ENCODE measurements at regions not wholly inside any gene's neighbourhood (a gene's known extent, or its start where the extent isn't known, plus 50 kb on each side); places are given as distances from the start of the nearest gene placed in this dataset.
"Not testable (repeated sequence)": the region's sequence is repeated elsewhere in the genome, so short reads cannot be mapped to it uniquely, and the experiment has no call there.

DNA sequence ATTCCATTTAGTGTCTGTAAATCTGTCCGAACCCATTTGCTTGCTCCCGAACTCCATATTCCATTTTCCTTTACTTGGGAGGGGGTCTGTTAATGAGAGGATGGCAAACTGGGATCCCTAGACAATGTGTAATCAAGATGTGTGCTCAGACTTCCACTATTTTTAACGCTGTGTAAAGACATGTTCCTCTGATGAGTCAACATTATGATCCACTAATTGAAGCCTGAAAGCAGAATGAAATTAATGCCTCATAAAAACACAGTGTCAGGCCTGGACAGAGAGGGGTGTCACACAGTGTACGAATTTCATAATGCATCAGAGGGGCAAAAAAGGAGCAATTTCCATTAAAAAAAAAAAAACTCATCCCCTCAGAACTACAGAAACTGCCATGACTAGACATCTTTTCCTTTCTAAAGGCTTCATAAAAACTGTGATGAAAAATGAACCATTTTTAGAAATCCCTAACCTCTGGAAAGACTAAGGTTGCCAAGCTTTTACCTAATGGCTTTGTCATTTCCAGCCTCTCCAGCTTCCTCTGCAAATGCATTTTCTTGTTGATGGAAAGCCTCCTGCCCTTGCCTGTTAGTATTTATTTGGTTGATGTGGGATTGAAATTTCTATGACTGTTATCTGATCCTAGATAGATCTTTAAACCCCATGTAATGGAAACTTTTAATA lies 209.2 kb upstream of the DCC start:
- no peak for DNase-seq (ENCODE audit: extremely low read depth, low read depth, low spot score)

- DNase-seq (ENCODE audit: extremely low read depth, low read depth, low spot score), result no peak
Observed at GRCh38 chr18:52131845-52132244, 208.2 kb upstream of the DCC start.

GRCh38 chr18:52136532-52136931 lies 203.5 kb upstream of the DCC start:
- DNase-seq (ENCODE audit: extremely low read depth, low read depth, low spot score), result no peak

- no peak for DNase-seq (ENCODE audit: extremely low read depth, low read depth, low spot score)
Observed at GRCh38 chr18:52140986-52141385, 199.0 kb upstream of the DCC start.

- DNase-seq (ENCODE audit: extremely low read depth, low read depth, low spot score), result no peak
Observed at GRCh38 chr18:52150050-52150449, 189.9 kb upstream of the DCC start.

DNA sequence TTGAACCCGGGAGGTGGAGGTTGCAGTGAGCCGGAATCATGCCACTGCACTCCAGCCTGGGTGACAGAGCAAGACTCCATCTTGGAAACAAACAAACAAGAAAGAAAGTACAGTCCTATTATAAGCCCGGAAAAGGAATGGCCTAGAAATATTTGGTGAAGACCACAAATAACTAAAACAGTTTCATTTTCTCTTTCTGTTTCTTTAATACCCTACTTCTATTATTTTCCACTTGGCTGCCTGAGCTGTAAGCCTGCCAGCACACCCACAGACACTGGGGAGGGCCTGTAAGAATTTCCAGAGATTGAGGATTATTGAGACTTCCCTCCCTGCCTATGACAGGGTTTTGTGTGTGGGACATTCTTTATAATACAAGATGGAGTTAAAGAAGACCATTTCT lies 188.0 kb upstream of the DCC start:
- DNase-seq (ENCODE audit: extremely low read depth, low read depth, low spot score), result no peak

DNA sequence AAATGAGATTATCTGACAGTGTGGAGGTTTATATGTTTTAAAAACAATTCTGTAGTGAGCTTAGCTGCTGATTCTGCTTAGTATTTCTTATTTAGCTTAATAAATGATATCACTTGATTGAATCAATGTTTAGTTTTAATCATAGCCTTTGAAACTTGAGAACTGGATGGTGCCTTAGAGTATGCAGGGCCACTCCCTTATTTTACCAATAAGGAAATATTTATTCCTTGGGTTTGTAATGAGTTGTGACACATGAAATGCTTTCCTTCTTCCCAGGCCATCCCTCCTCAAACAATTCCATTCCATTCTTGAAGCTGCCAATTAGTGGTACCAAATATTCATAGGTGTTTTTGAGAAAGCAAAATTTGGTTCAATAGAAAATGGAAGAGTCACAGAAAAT lies 183.8 kb upstream of the DCC start:
- no peak for DNase-seq (ENCODE audit: extremely low read depth, low read depth, low spot score)

DNA sequence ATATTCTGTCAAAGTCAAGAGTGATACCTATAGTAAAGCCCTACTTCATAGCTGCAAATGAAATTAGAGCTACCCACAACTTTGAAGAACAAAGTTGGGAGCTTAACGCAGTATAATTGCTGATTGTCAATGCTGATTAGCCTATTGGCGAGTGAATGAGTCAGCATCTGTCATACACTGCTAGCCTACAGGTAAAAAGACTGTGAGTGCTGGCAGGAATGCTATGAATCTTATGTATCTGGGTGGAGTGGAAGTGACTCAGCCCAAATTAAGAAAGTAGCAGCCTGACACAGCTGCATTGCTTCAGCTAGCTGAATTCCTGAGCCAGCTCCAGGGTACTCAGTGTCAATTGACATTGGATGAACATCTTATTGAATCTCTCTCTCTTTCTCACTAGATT lies 179.4 kb upstream of the DCC start:
- DNase-seq (ENCODE audit: extremely low read depth, low read depth, low spot score), result no peak

DNA sequence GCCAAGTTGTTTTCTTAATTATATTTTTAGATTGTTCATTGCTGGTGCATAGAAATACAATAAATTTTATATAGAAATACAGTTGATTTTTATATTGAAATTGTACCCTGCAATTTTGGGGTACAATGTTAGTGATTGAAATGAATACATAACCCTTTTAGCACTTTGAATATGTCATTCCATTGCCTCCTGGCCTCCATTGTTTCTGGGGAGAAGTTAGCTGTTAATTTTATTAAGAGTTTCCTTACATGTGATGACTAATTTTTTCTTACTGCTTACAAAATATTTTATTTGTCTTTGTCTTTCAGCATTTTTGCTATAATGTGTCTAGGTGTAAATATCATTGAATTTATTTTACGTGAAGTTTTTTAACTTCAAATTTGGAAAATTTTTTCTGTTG lies 176.5 kb upstream of the DCC start:
- no peak for DNase-seq (ENCODE audit: extremely low read depth, low read depth, low spot score)

- not testable (repeated sequence) for DNase-seq (ENCODE audit: extremely low read depth, low read depth, low spot score)
Observed at GRCh38 chr18:52168131-52168530, 171.9 kb upstream of the DCC start.

GRCh38 chr18:52174220-52174619 lies 165.8 kb upstream of the DCC start:
- no peak for DNase-seq (ENCODE audit: extremely low read depth, low read depth, low spot score)

GRCh38 chr18:52175406-52175805 lies 164.6 kb upstream of the DCC start:
- no peak for DNase-seq (ENCODE audit: extremely low read depth, low read depth, low spot score)

- no peak for DNase-seq (ENCODE audit: extremely low read depth, low read depth, low spot score)
Observed at GRCh38 chr18:52183107-52183506, 156.9 kb upstream of the DCC start.

DNA sequence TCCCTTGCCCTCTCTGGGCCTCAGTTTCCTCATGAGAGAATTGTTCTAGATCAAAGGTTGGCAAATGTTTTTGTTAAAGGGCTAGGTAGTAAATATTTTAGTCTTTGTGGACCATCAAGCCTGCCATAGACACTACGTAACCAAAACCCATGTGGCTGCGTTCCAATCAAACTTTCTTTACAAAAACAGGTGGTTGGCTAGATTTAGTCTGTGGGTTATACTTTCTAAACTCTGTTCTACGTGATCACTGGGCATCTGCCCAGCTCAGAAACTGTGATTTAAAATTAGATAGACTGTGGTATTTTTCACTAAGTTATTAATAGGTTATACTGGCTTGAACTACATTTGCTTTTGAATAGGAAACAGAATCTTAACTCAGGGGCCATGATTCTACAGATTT lies 149.8 kb upstream of the DCC start:
- no peak for DNase-seq (ENCODE audit: extremely low read depth, low read depth, low spot score)

DNA sequence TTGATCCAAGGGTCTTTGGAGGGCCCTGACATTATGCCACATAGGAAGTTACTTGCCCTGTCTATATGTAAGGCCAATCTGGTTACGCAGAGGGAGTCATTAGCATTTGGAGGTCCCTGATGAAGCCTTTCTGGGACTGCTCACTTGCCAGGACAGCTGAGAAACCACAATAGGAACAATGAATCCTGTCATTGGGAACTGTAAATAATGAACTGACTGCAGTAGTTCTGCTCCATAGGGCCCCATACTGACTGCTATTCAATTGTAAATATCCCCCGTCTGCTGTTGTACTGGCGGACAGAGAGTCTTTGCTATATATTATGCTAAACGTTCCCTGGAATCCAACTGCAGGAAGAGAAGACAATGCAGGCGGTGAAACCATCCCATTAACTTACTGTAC lies 149.4 kb upstream of the DCC start:
- DNase-seq (ENCODE audit: extremely low read depth, low read depth, low spot score), result no peak

- DNase-seq (ENCODE audit: extremely low read depth, low read depth, low spot score), result no peak
Observed at GRCh38 chr18:52200406-52200805, 139.6 kb upstream of the DCC start.

DNA sequence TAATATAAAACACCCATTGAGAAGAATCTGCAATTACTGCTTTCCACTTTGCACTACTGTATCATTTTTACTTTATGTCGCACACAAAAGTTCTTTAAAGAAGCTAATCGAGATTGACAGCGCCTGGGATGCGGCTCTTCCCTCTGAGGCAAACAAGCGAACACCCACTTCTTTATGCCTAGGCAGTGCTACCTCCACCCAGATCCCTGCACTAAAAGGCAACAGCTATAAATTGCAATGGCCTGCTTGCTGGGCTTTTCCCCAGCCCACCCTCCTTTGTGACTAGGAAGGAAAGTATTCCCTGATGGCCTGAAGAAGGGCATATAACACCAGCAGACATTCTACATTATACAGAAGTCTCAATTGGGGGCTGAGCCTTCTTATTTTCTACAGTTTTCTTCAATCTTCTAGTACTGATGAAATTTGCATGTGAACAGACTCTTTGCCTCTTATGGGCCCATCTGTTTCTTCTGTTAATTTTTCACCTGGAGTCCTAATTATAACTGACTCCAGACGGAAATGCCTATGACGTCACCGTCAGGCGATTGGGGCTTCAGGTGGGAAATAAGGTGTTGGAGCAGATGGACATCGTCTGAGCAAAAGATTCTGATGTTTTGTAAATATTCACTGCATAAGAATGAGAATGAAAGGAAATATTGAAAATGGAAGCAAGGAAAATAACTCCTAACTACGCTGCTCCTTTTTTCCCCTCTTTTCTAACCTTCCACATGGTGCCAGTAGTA lies 138.9 kb upstream of the DCC start:
- no peak for DNase-seq (ENCODE audit: extremely low read depth, low read depth, low spot score)

DNA sequence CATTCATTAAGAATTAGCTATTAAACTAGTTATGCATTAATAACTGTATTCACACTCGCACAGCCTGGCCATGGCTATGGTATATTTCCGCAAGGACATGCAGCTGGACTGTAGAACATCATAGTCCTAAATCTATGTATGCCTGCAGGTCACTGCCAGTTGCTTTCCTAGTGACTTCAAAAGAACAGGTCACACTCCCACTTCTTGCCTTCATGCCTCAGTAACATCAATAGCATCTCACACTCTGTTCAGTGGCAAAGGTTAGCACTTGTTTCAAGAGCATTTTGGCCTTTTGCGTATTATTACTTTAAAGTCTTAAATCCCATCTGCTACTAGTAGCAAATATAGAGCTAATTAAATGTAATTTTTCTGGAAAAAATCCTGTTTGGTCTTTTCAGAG lies 131.4 kb upstream of the DCC start:
- no peak for DNase-seq (ENCODE audit: extremely low read depth, low read depth, low spot score)

GRCh38 chr18:52216109-52216508 lies 123.9 kb upstream of the DCC start:
- no peak for DNase-seq (ENCODE audit: extremely low read depth, low read depth, low spot score)

GRCh38 chr18:52216666-52217065 lies 123.3 kb upstream of the DCC start:
- DNase-seq (ENCODE audit: extremely low read depth, low read depth, low spot score), result no peak

- DNase-seq (ENCODE audit: extremely low read depth, low read depth, low spot score), result no peak
Observed at GRCh38 chr18:52219102-52219501, 120.9 kb upstream of the DCC start.

GRCh38 chr18:52220062-52220591 lies 119.9 kb upstream of the DCC start:
- DNase-seq (ENCODE audit: extremely low read depth, low read depth, low spot score), result no peak
